CD4-positive, alpha-beta T cell (primary cell): ENCODE measurements at regions not wholly inside any gene's neighbourhood (a gene's known extent, or its start where the extent isn't known, plus 50 kb on each side); places are given as distances from the start of the nearest gene placed in this dataset.

Source experiments
- ATAC-seq: fragments of 200-7000 bp; cut with Tn5 transposase; one replicate; pipeline ENCODE4 v1.10.0; 2022; ENCODE audit warnings: mild to moderate bottlenecking; ENCODE audit not compliant: poor library complexity
- CTCF ChIA-PET: fragments of 350-600 bp; sonication (Branson Sonifier 250); formaldehyde crosslinking; loops from one replicate; lab custom pipeline; 2021; ENCODE audit warnings: antibody characterized with exemption, inconsistent platforms; lab: Charles Lee
- POLR2A ChIA-PET: fragments of 350-600 bp; sonication (Branson Sonifier 250); formaldehyde crosslinking; loops from one replicate; lab custom pipeline; 2021; ENCODE audit warnings: antibody characterized with exemption, inconsistent platforms; lab: Charles Lee
- DNase-seq, 14 experiments: peaks; one replicate each; pipeline ENCODE4 v3.0.0-alpha.2; 2013 to 2020; ENCODE audit warnings: mixed read lengths in 2 of 14
- H3K27ac ChIP-seq, 2 donors: one replicate each; pipeline versions ENCODE4 v1.5.1 to v1.7.0; 2013; ENCODE audit warnings: low read length in 2 of 2, low read depth in 1 of 2, mild to moderate bottlenecking in 1 of 2
- H3K27me3 ChIP-seq, 2 experiments: 1 replicate in 1 of 2; 2 replicates in 1 of 2; pipeline versions ENCODE4 v1.6.1 to v1.7.0; 2013; ENCODE audit warnings: low read length in 2 of 2, control low read depth in 1 of 2, mild to moderate bottlenecking in 1 of 2, moderate library complexity in 1 of 2; ENCODE audit not compliant: insufficient read depth in 2 of 2, control insufficient read depth in 1 of 2
- H3K36me3 ChIP-seq: one replicate; pipeline ENCODE4 v1.6.1; 2013; ENCODE audit warnings: low read length, control low read depth; ENCODE audit not compliant: insufficient read depth
- H3K4me1 ChIP-seq: one replicate; pipeline ENCODE4 v1.6.1; 2013; ENCODE audit warnings: low read length, control low read depth; ENCODE audit not compliant: insufficient read depth
- H3K4me3 ChIP-seq: one replicate; pipeline ENCODE4 v1.5.1; 2013; ENCODE audit warnings: mild to moderate bottlenecking, low read length, moderate library complexity
- H3K9me3 ChIP-seq, 2 experiments: 1 replicate in 1 of 2; 2 replicates in 1 of 2; pipeline versions ENCODE4 v1.6.1 to v1.7.0; 2013; ENCODE audit warnings: low read length in 2 of 2, mild to moderate bottlenecking in 2 of 2, control low read depth in 1 of 2, moderate library complexity in 1 of 2; ENCODE audit not compliant: control insufficient read depth in 1 of 2, insufficient read depth in 1 of 2
- H3K27ac Mint-ChIP-seq: one replicate; pipeline ENCODE4 v1.8.0; 2020; ENCODE audit warnings: mixed read lengths
- H3K27me3 Mint-ChIP-seq: one replicate; pipeline ENCODE4 v1.8.0; 2021; ENCODE audit warnings: mixed read lengths
- H3K36me3 Mint-ChIP-seq: one replicate; pipeline ENCODE4 v1.8.0; 2021; ENCODE audit warnings: low read depth, mixed read lengths
- H3K4me1 Mint-ChIP-seq: one replicate; pipeline ENCODE4 v1.8.0; 2021; ENCODE audit warnings: low read depth, mixed read lengths
- H3K4me3 Mint-ChIP-seq: one replicate; pipeline ENCODE4 v1.8.0; 2020; ENCODE audit warnings: mild to moderate bottlenecking, mixed read lengths
- H3K9me3 Mint-ChIP-seq: one replicate; pipeline ENCODE4 v1.8.0; 2020; ENCODE audit warnings: mixed read lengths
- CTCF ChIP-seq: fragments of 200-600 bp; IDR thresholded peaks from one replicate; pipeline ENCODE4 v1.8.0; 2022; ENCODE audit warnings: antibody characterized with exemption, mild to moderate bottlenecking
- intact Hi-C, 2 experiments: fragments of 100-400 bp; cut with DNase I in 1 of 2; cut with micrococcal nuclease in 1 of 2; formaldehyde crosslinking; loops; one replicate each; pipeline versions ENCODE4 v1.15.1 to v1.9.0; 2023 to 2025; cut with DNase I, micrococcal nuclease

GRCh38 chr16:86909359-86910160, 331.2 kb downstream of the FOXL1 start:
- no peak overlapping the region for H3K27ac Mint-ChIP-seq
- ATAC-seq (no peak), DNase-seq (no peak)
- peaks cover 15% of the 10 kb centered on the region for H3K27me3 Mint-ChIP-seq
- Histone ChIP-seq H3K27me3 (peaks cover 0 to 5% of the 10 kb centered on the region in 2 experiments), H3K9me3 (no peaks in the 10 kb centered on the region), H3K36me3 (no peaks in the 10 kb centered on the region), H3K4me3 (no peak overlapping the region), H3K4me1 (no peaks in the 10 kb centered on the region), H3K27ac (no peak overlapping the region)
- no peaks in the 10 kb centered on the region for H3K4me1 Mint-ChIP-seq
- H3K36me3 Mint-ChIP-seq = no peaks in the 10 kb centered on the region
- H3K4me3 Mint-ChIP-seq = no peak overlapping the region
- POLR2A ChIA-PET = no interaction called here
- H3K9me3 Mint-ChIP-seq = peaks cover 2% of the 10 kb centered on the region
- no peak for TF ChIP-seq CTCF
- CTCF ChIA-PET = no interaction called here
- intact Hi-C loops = no loop called here

- DNase-seq = no peak
- Mint-ChIP-seq H3K4me3 (no peak overlapping the region), H3K27ac (no peak overlapping the region), H3K27me3 (peaks cover 15% of the 10 kb centered on the region), H3K9me3 (peaks cover 2% of the 10 kb centered on the region), H3K36me3 (no peaks in the 10 kb centered on the region), H3K4me1 (no peaks in the 10 kb centered on the region)
- TF ChIP-seq CTCF = no peak
- Histone ChIP-seq H3K27me3 (peaks cover 0 to 5% of the 10 kb centered on the region in 2 experiments), H3K36me3 (no peaks in the 10 kb centered on the region), H3K4me1 (no peaks in the 10 kb centered on the region), H3K4me3 (no peak overlapping the region), H3K27ac (no peak overlapping the region), H3K9me3 (peaks cover 0 to 4% of the 10 kb centered on the region in 2 experiments)
- POLR2A ChIA-PET = no interaction called here
- CTCF ChIA-PET = no interaction called here
- intact Hi-C loops = no loop called here
- ATAC-seq = no peak
Observed at GRCh38 chr16:86910161-86910769, 331.9 kb downstream of the FOXL1 start.

- Histone ChIP-seq H3K4me3 (no peak overlapping the region), H3K9me3 (peaks cover 0 to 5% of the 10 kb centered on the region in 2 experiments), H3K36me3 (no peaks in the 10 kb centered on the region), H3K27ac (no peak overlapping the region), H3K27me3 (peaks cover 0 to 5% of the 10 kb centered on the region in 2 experiments), H3K4me1 (no peaks in the 10 kb centered on the region)
- no peak for TF ChIP-seq CTCF
- no peak overlapping the region for H3K27ac Mint-ChIP-seq
- H3K36me3 Mint-ChIP-seq = no peaks in the 10 kb centered on the region
- peaks cover 10% of the 10 kb centered on the region for H3K27me3 Mint-ChIP-seq
- no peak for ATAC-seq
- peaks cover 2% of the 10 kb centered on the region for H3K9me3 Mint-ChIP-seq
- CTCF ChIA-PET = no interaction called here
- DNase-seq = no peak
- no peaks in the 10 kb centered on the region for H3K4me1 Mint-ChIP-seq
- POLR2A ChIA-PET = no interaction called here
- no peak overlapping the region for H3K4me3 Mint-ChIP-seq
- intact Hi-C loops = no loop called here
Observed at GRCh38 chr16:86911437-86911958, 333.1 kb downstream of the FOXL1 start.
